Fibroblast of lung (primary cell): ENCODE measurements at regions not wholly inside any gene's neighbourhood (a gene's known extent, or its start where the extent isn't known, plus 50 kb on each side); places are given as distances from the start of the nearest gene placed in this dataset.

Experiments
- EZH2 ChIP-seq: IDR thresholded peaks from 2 replicates; pipeline ENCODE4 v1.5.1; 2012; ENCODE audit warnings: low read length, control low read depth, mild to moderate bottlenecking; ENCODE audit errors: missing control alignments
- TF ChIP-seq, protein P1 (sequence below), 2 donors: IDR thresholded peaks in 1 of 2; conservative IDR thresholded peaks in 1 of 2; 1 replicate in 1 of 2; 2 replicates in 1 of 2; pipeline ENCODE4 v1.5.1; 2011 to 2012; ENCODE audit warnings: low read length in 2 of 2, control low read depth in 1 of 2, inconsistent platforms in 1 of 2, low read depth in 1 of 2, mild to moderate bottlenecking in 1 of 2

DNA sequence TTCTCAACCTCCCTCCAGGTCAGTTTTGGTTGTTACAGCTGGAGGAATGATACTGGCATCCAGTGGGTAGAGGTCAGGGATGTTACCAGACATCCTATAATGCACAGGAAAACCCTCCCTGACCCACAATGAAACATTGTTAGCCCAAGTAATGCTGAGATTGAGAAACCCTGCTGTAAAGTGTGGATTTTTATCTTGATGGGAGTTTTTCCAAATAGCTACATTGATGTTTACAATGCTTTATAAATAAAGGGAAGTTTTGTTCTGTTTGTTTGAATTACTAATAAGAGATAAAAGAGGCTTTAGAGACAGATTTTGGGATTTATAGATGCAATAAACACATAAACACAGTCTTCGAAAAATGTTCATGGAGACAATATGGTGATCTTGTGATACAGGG lies 194.0 kb upstream of the NUDT6 start:
- TF ChIP-seq, protein P1, sequence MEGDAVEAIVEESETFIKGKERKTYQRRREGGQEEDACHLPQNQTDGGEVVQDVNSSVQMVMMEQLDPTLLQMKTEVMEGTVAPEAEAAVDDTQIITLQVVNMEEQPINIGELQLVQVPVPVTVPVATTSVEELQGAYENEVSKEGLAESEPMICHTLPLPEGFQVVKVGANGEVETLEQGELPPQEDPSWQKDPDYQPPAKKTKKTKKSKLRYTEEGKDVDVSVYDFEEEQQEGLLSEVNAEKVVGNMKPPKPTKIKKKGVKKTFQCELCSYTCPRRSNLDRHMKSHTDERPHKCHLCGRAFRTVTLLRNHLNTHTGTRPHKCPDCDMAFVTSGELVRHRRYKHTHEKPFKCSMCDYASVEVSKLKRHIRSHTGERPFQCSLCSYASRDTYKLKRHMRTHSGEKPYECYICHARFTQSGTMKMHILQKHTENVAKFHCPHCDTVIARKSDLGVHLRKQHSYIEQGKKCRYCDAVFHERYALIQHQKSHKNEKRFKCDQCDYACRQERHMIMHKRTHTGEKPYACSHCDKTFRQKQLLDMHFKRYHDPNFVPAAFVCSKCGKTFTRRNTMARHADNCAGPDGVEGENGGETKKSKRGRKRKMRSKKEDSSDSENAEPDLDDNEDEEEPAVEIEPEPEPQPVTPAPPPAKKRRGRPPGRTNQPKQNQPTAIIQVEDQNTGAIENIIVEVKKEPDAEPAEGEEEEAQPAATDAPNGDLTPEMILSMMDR (conservative IDR thresholded peaks at IDR 0.05 in 1 of 2, IDR thresholded peaks at IDR 0.05 in 1 of 2; ENCODE audit: low read depth in 1 of 2, low read length in 2 of 2) = no peak
- TF ChIP-seq EZH2 = no peak
